ENCODE measurements at regions not wholly inside any gene's neighbourhood (a gene's known extent, or its start where the extent isn't known, plus 50 kb on each side); places are given as distances from the start of the nearest gene placed in this dataset.

DNA sequence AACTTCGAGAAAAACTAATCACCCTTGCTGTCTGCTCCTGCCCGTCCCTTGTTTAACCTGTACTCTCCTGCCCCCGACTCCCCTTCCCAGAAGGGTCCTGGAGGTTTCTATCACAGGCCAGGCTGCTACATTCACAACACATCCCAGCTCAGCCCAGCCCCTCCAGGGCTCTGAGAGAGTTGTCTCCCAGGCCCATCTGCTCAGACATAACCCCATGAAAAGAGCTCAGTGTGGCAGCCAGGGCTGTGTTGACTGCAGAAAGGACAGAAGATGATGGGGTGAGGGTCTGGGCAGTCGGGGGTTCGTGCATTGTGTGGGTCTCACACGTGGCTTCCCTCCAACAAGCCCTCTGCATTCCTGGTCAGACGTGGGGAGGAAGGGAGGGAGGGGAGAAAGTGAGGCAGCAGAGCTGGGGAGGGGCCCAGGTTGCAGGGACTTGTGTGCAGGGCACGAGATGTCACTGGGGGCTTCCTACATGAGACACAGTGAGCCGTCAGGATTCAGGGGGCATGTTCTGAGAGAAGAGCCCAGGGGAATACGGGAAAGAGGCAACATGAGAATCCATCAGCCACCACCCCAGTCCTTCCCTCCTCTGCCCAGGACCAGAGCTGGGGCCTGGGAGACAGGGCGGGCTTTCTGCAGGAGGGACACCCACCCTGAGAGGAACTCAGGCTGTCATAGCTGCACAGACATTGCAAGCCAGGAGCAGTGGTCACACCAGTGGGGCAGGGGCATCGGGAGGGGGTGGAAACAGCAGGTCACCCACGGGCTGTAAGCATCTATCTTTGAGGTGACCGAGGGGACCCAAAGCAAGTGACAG, 372.9 kb downstream of the PREX1 start:
- peak; percentile 85 for DNase-seq (ENCODE audit: insufficient read length, low spot score, missing footprints)
- Histone ChIP-seq H3K27ac (ENCODE audit: low read depth, low read length) (no peak overlapping the region), H3K79me2 (ENCODE audit: insufficient read depth, low read length) (no peaks in the 10 kb centered on the region), H3K4me1 (ENCODE audit: insufficient read depth, low read length) (no peaks in the 10 kb centered on the region), H2AFZ (ENCODE audit: low read length) (no peak overlapping the region), H3K4me2 (ENCODE audit: insufficient read depth, low read length) (no peak overlapping the region), H4K20me1 (ENCODE audit: insufficient read depth, low read length) (no peaks in the 10 kb centered on the region), H3K27me3 (ENCODE audit: insufficient read depth, low read length) (peaks cover 10% of the 10 kb centered on the region), H3K9me3 (ENCODE audit: low read depth, low read length) (no peaks in the 10 kb centered on the region), H3K4me3 (ENCODE audit: insufficient read depth, low read length) (no peak overlapping the region), H3K36me3 (ENCODE audit: insufficient read depth, low read length) (no peaks in the 10 kb centered on the region)
- TF ChIP-seq, protein P1, sequence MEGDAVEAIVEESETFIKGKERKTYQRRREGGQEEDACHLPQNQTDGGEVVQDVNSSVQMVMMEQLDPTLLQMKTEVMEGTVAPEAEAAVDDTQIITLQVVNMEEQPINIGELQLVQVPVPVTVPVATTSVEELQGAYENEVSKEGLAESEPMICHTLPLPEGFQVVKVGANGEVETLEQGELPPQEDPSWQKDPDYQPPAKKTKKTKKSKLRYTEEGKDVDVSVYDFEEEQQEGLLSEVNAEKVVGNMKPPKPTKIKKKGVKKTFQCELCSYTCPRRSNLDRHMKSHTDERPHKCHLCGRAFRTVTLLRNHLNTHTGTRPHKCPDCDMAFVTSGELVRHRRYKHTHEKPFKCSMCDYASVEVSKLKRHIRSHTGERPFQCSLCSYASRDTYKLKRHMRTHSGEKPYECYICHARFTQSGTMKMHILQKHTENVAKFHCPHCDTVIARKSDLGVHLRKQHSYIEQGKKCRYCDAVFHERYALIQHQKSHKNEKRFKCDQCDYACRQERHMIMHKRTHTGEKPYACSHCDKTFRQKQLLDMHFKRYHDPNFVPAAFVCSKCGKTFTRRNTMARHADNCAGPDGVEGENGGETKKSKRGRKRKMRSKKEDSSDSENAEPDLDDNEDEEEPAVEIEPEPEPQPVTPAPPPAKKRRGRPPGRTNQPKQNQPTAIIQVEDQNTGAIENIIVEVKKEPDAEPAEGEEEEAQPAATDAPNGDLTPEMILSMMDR (IDR thresholded peaks at IDR 0.05; ENCODE audit: extremely low read depth, low read depth, low read length) = no peak

DNA sequence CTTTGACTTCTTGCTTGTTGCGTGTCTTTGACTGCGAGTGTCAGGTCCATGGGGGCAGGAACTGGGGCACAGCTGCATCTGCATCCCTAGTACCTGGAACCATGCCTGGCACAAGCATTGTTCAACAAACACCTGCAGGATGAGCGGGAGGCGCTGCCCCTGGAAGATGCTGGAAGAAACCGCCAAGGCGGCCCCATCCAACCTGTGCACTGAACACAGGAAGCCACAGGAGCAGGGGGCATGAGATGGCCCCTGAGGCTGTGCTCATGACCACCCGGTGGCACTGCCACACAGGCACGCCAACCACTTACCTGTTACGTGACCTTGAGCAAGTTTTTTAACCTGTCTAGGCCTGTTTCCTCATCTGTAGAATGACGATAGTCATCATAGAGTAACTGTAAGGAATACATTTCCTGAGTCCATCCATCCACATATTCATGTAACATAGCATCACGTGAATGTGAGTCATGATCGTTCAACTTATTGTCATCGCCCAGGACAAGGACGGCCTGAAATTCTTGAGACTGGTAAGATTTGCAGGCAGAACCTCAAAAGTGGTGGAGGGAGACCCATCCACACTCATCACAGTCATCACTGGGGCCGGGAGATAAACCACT, 374.2 kb downstream of the PREX1 start:
- Histone ChIP-seq H3K27me3 (ENCODE audit: insufficient read depth, low read length) (peaks cover 10% of the 10 kb centered on the region), H3K27ac (ENCODE audit: low read depth, low read length) (no peak overlapping the region), H3K4me2 (ENCODE audit: insufficient read depth, low read length) (no peak overlapping the region), H3K9me3 (ENCODE audit: low read depth, low read length) (no peaks in the 10 kb centered on the region), H2AFZ (ENCODE audit: low read length) (no peak overlapping the region), H3K4me3 (ENCODE audit: insufficient read depth, low read length) (no peak overlapping the region), H4K20me1 (ENCODE audit: insufficient read depth, low read length) (no peaks in the 10 kb centered on the region), H3K4me1 (ENCODE audit: insufficient read depth, low read length) (no peaks in the 10 kb centered on the region), H3K79me2 (ENCODE audit: insufficient read depth, low read length) (no peaks in the 10 kb centered on the region), H3K36me3 (ENCODE audit: insufficient read depth, low read length) (no peaks in the 10 kb centered on the region)
- no peak for DNase-seq (ENCODE audit: insufficient read length, low spot score, missing footprints)
- TF ChIP-seq, protein P1 (IDR thresholded peaks at IDR 0.05; ENCODE audit: extremely low read depth, low read depth, low read length) = no peak

DNA sequence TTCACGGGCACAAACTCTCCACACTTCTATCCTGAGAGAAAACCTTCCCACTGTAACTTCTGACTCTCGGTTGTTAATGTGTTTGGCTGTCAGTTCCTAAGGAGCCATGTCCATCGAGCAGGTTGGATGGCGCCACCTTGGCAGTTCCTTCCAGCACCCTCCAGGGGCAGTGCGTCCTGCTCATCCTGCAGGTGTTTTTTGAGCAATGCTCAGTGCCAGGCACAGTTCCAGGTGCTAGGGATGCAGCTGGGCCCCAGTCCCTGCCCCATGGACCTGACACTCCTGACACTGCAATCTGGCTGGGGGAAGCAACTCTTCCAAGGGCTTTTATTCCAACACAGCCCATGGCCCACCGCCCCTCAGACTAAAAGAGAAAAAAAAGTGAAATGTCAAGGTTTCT, 376.4 kb downstream of the PREX1 start:
- Histone ChIP-seq H4K20me1 (ENCODE audit: insufficient read depth, low read length) (no peaks in the 10 kb centered on the region), H3K9me3 (ENCODE audit: low read depth, low read length) (no peaks in the 10 kb centered on the region), H3K36me3 (ENCODE audit: insufficient read depth, low read length) (no peaks in the 10 kb centered on the region), H3K4me1 (ENCODE audit: insufficient read depth, low read length) (no peaks in the 10 kb centered on the region), H3K27me3 (ENCODE audit: insufficient read depth, low read length) (peaks cover 10% of the 10 kb centered on the region), H3K27ac (ENCODE audit: low read depth, low read length) (no peak overlapping the region), H2AFZ (ENCODE audit: low read length) (no peak overlapping the region), H3K79me2 (ENCODE audit: insufficient read depth, low read length) (no peaks in the 10 kb centered on the region), H3K4me3 (ENCODE audit: insufficient read depth, low read length) (no peak overlapping the region), H3K4me2 (ENCODE audit: insufficient read depth, low read length) (no peak overlapping the region)
- peak; percentile 74 for DNase-seq (ENCODE audit: insufficient read length, low spot score, missing footprints)
- TF ChIP-seq, protein P1 (IDR thresholded peaks at IDR 0.05; ENCODE audit: extremely low read depth, low read depth, low read length) = no peak

Measured in osteoblast (primary cell).